G401 (cell line): ENCODE measurements at regions not wholly inside any gene's neighbourhood (a gene's known extent, or its start where the extent isn't known, plus 50 kb on each side); places are given as distances from the start of the nearest gene placed in this dataset.
A peak's percentile ranks its signal among the peaks of the same experiment; 100 is the strongest.

Experiments used
- DNase-seq: peaks from one replicate; pipeline ENCODE4 v3.0.0-alpha.2; 2015; ENCODE audit warnings: low spot score
- in situ Hi-C: cut with HindIII; loops from 2 replicates; pipeline ENCODE4 v1.10.0; 2016; ENCODE audit warnings: low sequenced_read_pairs, mixed read lengths

GRCh38 chr5:4927097-4927496 is 213.0 kb upstream of the ADAMTS16 start:
- in situ Hi-C loops = no loop called here
- DNase-seq = no peak

- in situ Hi-C loops = no loop called here
- no peak for DNase-seq
Measured at GRCh38 chr5:4928409-4928808, 211.7 kb upstream of the ADAMTS16 start.

DNA sequence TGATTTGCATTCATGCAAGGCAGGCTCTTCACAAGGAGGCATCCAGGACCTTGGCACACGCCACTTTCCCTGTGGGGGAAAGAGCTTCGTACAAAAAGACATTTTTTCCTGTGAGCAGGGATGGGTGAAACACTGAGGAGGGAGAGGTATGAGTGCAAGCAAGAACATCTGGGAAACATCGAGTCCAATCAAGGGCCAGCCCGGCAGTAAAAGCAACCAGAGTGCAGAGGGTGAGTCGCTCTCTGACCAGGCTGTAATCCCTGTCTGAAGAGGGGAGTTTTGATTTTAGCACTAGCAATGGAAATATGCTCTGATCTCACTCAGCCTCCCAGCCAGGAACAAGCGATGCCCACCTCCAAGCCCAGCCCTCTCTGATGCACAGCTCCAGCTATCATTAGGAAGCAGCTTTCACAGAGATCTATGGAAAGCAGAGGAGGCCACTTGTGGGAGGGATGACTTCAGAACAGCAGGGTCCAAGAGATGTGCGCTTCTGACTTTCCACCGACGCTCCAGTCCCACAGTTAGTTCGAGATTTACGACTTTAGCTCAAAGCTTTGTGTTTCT is 211.0 kb upstream of the ADAMTS16 start:
- in situ Hi-C loops = no loop called here
- no peak for DNase-seq

DNA sequence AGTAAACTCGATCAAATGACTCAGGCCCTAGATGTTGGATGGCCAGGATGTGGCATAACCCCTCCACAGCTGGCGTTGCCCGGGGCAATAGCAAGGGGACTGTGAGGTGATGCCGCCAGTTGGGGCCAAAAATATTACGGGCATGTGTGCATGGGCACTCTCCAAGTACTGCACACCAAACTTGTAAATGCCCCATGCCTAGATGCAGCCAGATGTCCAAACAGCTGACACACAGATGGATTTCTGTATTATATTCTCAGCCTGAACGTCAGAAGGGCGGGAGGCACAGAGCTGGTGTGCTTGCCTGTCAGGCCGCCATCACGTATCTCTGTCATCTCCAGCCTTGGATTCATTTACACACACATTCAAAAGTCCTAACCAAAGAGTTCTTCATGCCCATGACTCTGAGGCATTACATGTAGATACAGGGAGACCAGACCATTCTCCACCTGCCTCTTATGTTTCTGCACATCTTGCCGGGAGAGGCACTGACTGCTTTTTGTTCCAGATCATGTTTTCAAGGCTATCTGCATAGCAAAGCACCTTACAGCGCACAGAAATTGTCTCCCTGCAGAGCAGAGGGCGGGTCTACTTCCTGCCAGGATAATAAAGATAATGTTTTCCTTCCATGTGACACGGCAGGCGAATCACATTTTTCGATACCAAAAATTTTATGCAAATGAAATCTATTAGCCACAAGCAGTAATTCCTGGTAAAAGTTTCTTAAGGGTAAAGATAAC is 200.9 kb upstream of the ADAMTS16 start:
- in situ Hi-C loops = no loop called here
- no peak for DNase-seq

DNA sequence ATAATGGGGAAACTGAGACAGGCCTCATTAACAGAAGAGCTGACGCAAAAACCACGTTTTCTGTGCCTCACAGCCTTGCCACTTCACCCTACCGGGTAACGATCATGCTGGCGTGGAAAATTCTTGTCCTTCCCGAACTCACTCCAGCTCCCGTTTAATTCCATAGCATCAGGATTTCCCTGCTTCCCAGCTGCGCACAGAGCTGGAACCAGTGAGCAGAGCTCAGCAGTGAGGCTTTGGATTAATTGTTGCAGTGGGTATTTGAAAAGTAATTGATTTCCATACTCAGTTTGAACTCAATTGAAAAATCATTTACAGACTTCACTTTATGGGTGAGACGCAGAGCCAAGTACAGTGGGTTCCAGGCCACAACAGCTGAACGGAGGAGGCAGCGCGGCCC is 199.0 kb upstream of the ADAMTS16 start:
- no peak for DNase-seq
- in situ Hi-C loops = no loop called here

GRCh38 chr5:4941957-4942830 is 197.9 kb upstream of the ADAMTS16 start:
- in situ Hi-C loops = no loop called here
- DNase-seq = peak; percentile 40

DNA sequence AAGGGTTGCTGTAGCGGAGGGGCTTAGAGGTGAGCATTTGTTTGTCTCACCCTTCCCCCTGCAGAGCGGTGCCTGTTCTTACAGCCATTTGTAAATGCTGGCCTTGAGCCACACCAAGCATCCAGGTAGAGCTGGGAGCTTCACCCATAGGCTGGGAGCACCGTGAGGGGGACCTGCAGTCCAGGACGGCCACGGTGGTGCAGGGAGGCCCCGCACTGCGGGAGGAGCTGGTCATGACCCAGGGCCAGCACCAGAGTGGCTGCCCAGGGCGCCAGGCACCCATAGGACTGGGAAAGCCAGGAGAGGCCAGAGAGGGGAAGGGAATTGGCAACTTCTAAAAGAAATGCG is 197.3 kb upstream of the ADAMTS16 start:
- peak; percentile 15 for DNase-seq
- in situ Hi-C loops = no loop called here

DNA sequence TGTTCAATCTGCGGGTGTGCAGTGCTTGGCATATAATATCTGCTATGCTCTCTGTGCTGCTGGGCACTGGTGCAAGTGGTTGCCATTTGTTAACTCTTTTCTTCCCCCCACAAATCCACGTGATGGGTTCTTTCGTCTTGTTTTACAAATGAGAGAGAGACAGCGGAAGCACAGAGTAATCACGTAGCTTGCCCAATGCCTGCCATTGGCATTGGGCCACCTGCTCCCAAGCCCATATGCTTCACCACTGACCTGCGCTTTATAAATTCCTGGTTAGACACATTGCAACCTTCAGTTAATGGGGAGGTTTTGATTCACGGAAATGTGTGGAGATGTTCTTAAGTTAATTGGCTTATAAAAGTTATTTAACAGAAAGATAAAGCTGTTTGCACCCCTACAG is 194.8 kb upstream of the ADAMTS16 start:
- DNase-seq = peak; percentile 59
- in situ Hi-C loops = no loop called here

DNA sequence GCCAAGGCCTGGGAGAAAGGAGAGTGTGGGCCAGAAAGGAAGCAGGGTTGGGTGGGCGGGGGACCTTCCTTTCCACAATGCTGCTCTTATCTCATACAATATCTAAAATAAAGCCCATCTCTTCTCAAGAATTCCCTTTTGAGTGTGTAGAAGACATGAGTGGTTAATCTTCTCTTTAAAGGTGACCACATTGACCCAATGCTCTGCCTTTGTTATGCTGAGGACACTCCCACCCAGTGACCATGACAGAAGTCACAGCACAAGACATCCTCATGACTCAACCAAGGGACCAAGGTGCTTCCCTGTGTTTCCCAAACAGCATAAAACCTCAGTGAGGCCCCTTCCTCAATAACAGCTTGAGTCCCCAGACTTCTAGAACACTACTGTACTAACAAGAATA is 193.0 kb upstream of the ADAMTS16 start:
- in situ Hi-C loops = no loop called here
- DNase-seq = no peak

GRCh38 chr5:4947893-4948536 is 192.1 kb upstream of the ADAMTS16 start:
- no peak for DNase-seq
- in situ Hi-C loops = no loop called here

- in situ Hi-C loops = no loop called here
- DNase-seq = no peak
Measured at GRCh38 chr5:4949108-4949507, 191.0 kb upstream of the ADAMTS16 start.

DNA sequence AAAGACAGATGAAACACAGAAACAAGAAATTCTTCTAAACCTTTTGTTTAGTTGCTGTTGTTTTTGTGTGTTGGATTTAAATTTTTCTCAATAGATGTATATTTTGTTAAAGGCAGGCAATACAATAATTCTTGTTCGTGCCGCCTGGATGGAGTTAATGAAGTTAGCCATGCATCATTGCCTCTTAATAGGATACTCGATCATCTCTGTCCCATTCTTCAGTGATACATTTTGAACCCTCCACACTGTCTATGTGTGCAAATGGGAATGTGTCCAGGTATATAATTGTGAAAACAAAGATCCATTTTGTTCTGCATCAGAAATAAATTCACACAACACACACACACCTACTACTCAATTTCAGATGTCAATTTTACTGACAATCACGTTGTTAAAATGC is 186.6 kb upstream of the ADAMTS16 start:
- in situ Hi-C loops = no loop called here
- DNase-seq = no peak

DNA sequence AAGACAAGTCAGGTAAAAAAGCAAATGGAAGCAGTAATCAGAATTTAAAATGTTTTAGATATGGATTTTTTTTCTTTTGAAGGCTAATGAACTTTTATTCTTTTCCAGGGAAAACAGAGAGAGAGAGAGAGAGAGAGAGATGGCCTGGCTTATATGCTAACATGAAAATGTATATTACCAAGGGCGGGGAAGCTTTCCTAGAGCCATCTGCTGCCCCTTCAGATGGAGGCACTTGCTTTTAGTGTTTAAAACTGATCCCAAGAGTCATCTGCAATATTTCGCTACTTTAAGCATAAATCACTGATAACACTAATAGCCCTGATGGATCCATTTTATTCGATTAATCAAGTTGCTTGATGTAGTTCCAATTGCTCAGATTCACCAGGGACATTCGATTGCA is 186.1 kb upstream of the ADAMTS16 start:
- in situ Hi-C loops = no loop called here
- DNase-seq = no peak

DNA sequence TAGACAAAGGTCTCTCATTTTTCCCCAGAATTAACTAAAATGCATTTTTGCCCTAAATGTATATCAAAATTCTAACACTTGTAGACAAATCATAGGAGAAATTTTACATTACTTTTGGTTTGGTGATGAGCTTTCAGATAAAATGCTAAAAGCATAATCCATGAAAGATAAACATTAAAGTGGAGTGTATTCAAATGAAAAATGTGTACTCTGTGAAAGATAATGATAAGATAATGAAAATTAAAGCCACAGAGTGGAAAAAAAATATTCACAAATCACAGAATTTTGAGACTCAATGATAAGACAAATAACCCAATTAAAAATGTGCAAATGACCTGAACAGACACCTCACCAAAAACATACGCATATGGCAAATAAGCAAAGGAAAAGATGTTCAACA is 176.9 kb upstream of the ADAMTS16 start:
- no peak for DNase-seq
- in situ Hi-C loops = no loop called here

DNA sequence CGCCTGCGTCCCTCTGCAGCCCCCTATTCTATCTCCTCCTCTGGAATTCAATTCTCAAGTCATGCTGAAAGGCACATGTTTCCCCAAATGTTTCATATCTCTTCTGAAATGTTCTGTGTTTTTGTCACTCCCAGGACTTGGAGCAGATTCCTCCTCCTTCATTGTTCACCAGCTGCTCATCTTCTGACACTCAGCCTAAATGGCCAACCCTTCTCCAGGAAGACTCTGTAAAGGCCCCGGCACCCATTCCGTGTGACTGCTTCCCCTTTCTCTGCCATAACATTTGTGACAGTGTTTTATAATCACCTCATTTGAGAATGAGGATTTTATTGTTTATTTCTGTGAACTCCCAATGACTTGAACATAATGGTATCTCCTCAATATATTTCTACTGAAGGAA is 170.8 kb upstream of the ADAMTS16 start:
- in situ Hi-C loops = no loop called here
- no peak for DNase-seq

DNA sequence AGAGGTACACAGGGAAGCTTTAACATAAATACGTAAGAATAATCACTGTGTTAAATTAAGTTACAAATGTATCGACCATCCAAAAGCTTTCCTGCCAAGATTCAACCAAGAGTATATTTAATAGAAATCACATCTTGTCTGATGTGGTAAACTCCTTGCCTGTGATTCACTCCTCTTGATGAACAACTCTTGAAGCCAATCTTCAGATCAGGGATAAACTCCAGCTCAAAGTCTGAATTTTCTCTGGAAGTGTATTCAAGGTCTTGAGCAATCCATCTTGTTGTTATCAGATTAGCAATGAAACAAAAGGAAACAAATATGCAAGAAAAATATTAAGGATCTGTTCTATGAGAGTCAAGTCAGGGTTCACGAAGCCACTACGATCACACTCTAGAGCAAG is 170.0 kb upstream of the ADAMTS16 start:
- in situ Hi-C loops = no loop called here
- no peak for DNase-seq

GRCh38 chr5:4976902-4977301 is 163.2 kb upstream of the ADAMTS16 start:
- no peak for DNase-seq
- in situ Hi-C loops = no loop called here

DNA sequence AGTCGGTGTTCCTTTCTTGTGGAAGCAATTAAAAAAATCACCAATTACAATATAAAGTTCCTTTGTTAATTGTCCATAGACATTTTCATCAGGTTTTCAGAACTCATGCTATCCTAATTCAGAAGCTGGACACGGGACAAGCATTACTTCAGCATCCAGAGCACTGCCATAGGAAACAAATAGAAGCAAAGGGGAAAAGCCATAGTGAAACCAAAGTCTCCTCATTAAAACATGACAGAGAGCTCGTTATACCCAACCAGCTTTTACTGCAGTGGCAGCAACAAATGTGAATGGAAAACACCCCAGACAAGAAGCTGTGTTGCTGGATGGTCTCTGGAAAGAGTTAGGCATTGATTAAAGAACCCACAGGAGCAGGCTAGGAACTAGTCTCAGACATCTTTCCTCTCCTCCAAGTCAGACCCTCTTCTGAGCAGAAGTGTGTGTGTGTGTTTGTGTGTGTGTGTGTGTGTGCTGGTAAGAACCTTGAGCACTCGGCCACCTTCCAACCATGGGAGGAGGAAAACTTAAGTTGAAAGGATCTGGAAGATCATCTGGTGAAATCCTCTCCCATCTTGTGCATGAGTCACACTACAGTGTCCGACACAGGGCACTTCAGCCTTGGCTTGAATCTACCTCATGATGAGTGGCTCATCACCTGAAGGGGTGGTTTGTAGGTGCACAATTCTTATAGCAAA is 162.6 kb upstream of the ADAMTS16 start:
- in situ Hi-C loops = no loop called here
- DNase-seq = no peak

GRCh38 chr5:4980201-4980600 is 159.9 kb upstream of the ADAMTS16 start:
- no peak for DNase-seq
- in situ Hi-C loops = no loop called here
